ENCODE measurements at regions not wholly inside any gene's neighbourhood (a gene's known extent, or its start where the extent isn't known, plus 50 kb on each side); places are given as distances from the start of the nearest gene placed in this dataset.
A peak's percentile ranks its signal among the peaks of the same experiment; 100 is the strongest.

DNA sequence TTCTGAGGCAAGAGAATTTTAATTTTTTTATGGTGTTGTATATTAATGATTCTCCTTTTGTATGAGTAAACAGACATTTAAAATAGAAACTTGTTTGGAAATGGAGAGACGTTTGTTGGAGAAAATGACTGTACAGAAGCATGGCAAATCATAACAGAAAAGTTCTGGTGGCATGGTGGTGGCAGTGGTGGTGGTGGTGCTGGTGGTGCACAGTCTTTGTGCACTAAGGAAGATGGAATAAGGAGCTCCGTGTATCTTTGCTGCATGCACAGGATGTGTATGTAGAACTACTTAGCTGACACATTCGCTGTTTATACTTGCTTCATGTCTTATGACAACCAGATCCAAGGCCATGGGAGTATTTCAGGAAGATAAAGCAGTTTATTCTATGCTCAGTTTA lies 294.9 kb downstream of the UTRN start:
- Histone ChIP-seq H3K9me2 (replicated peaks; ENCODE audit: low read length) (no peaks in the 10 kb centered on the region), H3K4me1 (ENCODE audit: insufficient read depth, low read length) (no peaks in the 10 kb centered on the region), H4K20me1 (ENCODE audit: low read length) (no peaks in the 10 kb centered on the region), H3K36me3 (ENCODE audit: low read depth, low read length) (0 out of 2 replicates have a peak, but pooled peaks cover 2% of the 10 kb centered on the region), H3K4me2 (ENCODE audit: low read length) (no peak overlapping the region), H2AFZ (ENCODE audit: low read length) (no peak overlapping the region), H3K79me2 (ENCODE audit: low read length) (no peaks in the 10 kb centered on the region), H3F3A (ENCODE audit: low read length, unreplicated experiment) (no peaks in the 10 kb centered on the region), H3K9ac (ENCODE audit: low read length) (no peak overlapping the region), H3K27ac (ENCODE audit: low read length) (no peak overlapping the region), H3K9me3 (ENCODE audit: low read length) (no peaks in the 10 kb centered on the region), H3K4me3 (ENCODE audit: low read length) (no peak overlapping the region), H3K27me3 (ENCODE audit: low read length) (no peaks in the 10 kb centered on the region)
- POLR2A ChIA-PET (ENCODE audit: unreplicated experiment), result no interaction called here
- TF ChIP-seq, protein P1, sequence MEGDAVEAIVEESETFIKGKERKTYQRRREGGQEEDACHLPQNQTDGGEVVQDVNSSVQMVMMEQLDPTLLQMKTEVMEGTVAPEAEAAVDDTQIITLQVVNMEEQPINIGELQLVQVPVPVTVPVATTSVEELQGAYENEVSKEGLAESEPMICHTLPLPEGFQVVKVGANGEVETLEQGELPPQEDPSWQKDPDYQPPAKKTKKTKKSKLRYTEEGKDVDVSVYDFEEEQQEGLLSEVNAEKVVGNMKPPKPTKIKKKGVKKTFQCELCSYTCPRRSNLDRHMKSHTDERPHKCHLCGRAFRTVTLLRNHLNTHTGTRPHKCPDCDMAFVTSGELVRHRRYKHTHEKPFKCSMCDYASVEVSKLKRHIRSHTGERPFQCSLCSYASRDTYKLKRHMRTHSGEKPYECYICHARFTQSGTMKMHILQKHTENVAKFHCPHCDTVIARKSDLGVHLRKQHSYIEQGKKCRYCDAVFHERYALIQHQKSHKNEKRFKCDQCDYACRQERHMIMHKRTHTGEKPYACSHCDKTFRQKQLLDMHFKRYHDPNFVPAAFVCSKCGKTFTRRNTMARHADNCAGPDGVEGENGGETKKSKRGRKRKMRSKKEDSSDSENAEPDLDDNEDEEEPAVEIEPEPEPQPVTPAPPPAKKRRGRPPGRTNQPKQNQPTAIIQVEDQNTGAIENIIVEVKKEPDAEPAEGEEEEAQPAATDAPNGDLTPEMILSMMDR (conservative IDR thresholded peaks at IDR 0.05; ENCODE audit: low read depth, low read length), result no peak
- no peak for TF ChIP-seq EZH2phosphoT487 (IDR thresholded peaks at IDR 0.05; ENCODE audit: borderline replicate concordance, low read length)
- no peak for TF ChIP-seq EZH2 (IDR thresholded peaks at IDR 0.05; ENCODE audit: low read length, unreplicated experiment)
- no TSS peak for BruUV-seq (replicated peaks)
- DNase-seq, result no peak
- ATAC-seq, result no peak
- CTCF ChIA-PET, result no interaction called here
- intact Hi-C loops (cut with micrococcal nuclease), result loop anchor here (5.0 to 10.0 kb wide), 3 partner anchors 352 to 1125 kb away; no protein-coding TSS in a partner anchor

DNA sequence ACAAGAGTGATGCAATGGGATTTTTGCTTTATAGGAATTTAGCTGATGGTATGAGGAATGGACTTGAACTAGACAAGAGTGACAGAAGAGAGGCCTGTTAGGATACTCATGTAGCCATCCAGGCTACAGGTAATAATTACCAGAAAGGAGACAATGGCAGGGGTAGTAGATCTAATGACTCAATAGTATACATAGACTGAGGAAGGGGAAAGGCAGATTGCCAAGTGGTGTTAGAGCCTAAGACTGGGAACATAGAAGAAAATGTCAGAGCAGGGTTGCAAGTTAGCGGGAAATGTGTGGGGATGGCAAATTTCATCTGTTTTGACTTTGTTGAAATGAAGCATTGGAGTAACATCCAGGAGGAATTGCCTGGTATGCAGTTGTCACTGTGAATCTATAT lies 295.6 kb downstream of the UTRN start:
- intact Hi-C loops (cut with micrococcal nuclease), result loop anchor here (5.0 to 10.0 kb wide), 3 partner anchors 352 to 1124 kb away; no protein-coding TSS in a partner anchor
- H3K4me1 ChIP-seq (ENCODE audit: insufficient read depth, low read length), result no peaks in the 10 kb centered on the region
- DNase-seq (no peak), ATAC-seq (no peak)
- H3K27me3 ChIP-seq (ENCODE audit: low read length), result no peaks in the 10 kb centered on the region
- H3K27ac ChIP-seq (ENCODE audit: low read length), result no peak overlapping the region
- H3K4me3 ChIP-seq (ENCODE audit: low read length), result no peak overlapping the region
- H3K9me2 ChIP-seq (replicated peaks; ENCODE audit: low read length), result no peaks in the 10 kb centered on the region
- H3K79me2 ChIP-seq (ENCODE audit: low read length), result no peaks in the 10 kb centered on the region
- 0 out of 2 replicates have a peak, but pooled peaks cover 2% of the 10 kb centered on the region for H3K36me3 ChIP-seq (ENCODE audit: low read depth, low read length)
- TF ChIP-seq EZH2 (IDR thresholded peaks at IDR 0.05; ENCODE audit: low read length, unreplicated experiment), result no peak
- TF ChIP-seq, protein P1 (conservative IDR thresholded peaks at IDR 0.05; ENCODE audit: low read depth, low read length), result no peak
- no peak for TF ChIP-seq EZH2phosphoT487 (IDR thresholded peaks at IDR 0.05; ENCODE audit: borderline replicate concordance, low read length)
- H4K20me1 ChIP-seq (ENCODE audit: low read length), result no peaks in the 10 kb centered on the region
- POLR2A ChIA-PET (ENCODE audit: unreplicated experiment), result no interaction called here
- no peaks in the 10 kb centered on the region for H3K9me3 ChIP-seq (ENCODE audit: low read length)
- H2AFZ ChIP-seq (ENCODE audit: low read length), result no peak overlapping the region
- H3K9ac ChIP-seq (ENCODE audit: low read length), result no peak overlapping the region
- H3K4me2 ChIP-seq (ENCODE audit: low read length), result no peak overlapping the region
- H3F3A ChIP-seq (ENCODE audit: low read length, unreplicated experiment), result no peaks in the 10 kb centered on the region
- CTCF ChIA-PET, result interaction anchor here (0.5 kb wide), 1 partner anchor 880 kb away, joined by 4 read pairs; no protein-coding TSS in a partner anchor
- no TSS peak for BruUV-seq (replicated peaks)

DNA sequence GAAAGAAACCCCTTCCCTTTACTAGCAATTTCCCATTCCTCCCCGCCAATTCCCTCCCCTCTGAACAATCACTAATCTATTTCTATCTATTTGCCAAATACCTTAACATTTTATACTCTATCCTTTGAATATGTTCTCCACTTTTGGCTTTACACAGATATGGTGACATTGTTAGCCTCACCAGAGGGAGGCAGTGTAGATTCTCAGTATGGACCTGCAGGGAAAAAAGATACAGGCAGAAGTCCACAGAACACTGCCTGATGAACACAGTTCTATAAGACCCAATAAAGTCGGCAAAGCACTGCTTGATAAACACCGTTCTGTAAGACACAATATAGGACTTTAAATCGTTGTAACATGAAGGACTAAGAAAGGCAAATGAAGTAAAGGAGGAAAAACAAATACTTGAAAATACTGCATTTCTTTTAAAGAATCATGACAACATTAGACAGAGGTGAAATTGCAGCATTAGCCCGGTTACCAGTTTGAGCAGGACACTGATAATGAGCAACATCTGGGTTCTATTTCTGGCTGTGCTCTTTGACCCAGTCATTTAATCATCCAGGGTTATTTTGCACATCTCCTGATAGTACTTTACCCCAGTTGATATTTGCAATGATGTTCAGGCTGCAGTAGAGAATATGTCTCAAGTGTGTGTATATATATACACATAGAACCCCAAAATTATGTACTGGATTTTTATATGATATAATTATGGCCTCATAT lies 296.8 kb downstream of the UTRN start:
- Histone ChIP-seq H3K27me3 (ENCODE audit: low read length) (no peaks in the 10 kb centered on the region), H2AFZ (ENCODE audit: low read length) (no peak overlapping the region), H3K27ac (ENCODE audit: low read length) (no peak overlapping the region), H3K4me3 (ENCODE audit: low read length) (no peak overlapping the region), H3K4me2 (ENCODE audit: low read length) (no peak overlapping the region), H3K9me3 (ENCODE audit: low read length) (no peaks in the 10 kb centered on the region), H3F3A (ENCODE audit: low read length, unreplicated experiment) (no peaks in the 10 kb centered on the region), H3K9ac (ENCODE audit: low read length) (no peak overlapping the region), H3K4me1 (ENCODE audit: insufficient read depth, low read length) (no peaks in the 10 kb centered on the region), H3K36me3 (ENCODE audit: low read depth, low read length) (0 out of 2 replicates have a peak, but pooled peaks cover 2% of the 10 kb centered on the region), H3K9me2 (replicated peaks; ENCODE audit: low read length) (no peaks in the 10 kb centered on the region), H4K20me1 (ENCODE audit: low read length) (no peaks in the 10 kb centered on the region), H3K79me2 (ENCODE audit: low read length) (no peaks in the 10 kb centered on the region)
- no peak for TF ChIP-seq EZH2phosphoT487 (IDR thresholded peaks at IDR 0.05; ENCODE audit: borderline replicate concordance, low read length)
- TF ChIP-seq, protein P1 (conservative IDR thresholded peaks at IDR 0.05; ENCODE audit: low read depth, low read length), result peak; percentile 73
- TF ChIP-seq EZH2 (IDR thresholded peaks at IDR 0.05; ENCODE audit: low read length, unreplicated experiment), result no peak
- ATAC-seq (peak; percentile 49), DNase-seq (peak; percentile 43)
- no TSS peak for BruUV-seq (replicated peaks)
- POLR2A ChIA-PET (ENCODE audit: unreplicated experiment), result no interaction called here
- CTCF ChIA-PET, result no interaction called here
- intact Hi-C loops (cut with micrococcal nuclease), result loop anchor here (5.0 to 10.0 kb wide), 3 partner anchors 350 to 1123 kb away; no protein-coding TSS in a partner anchor

Data from PC-3 (cell line).